CD8-positive, alpha-beta memory T cell (primary cell): ENCODE measurements at regions not wholly inside any gene's neighbourhood (a gene's known extent, or its start where the extent isn't known, plus 50 kb on each side); places are given as distances from the start of the nearest gene placed in this dataset.

Experiments used
- CTCF ChIA-PET: fragments of 350-600 bp; sonication (Branson Sonifier 250); formaldehyde crosslinking; loops from one replicate; lab custom pipeline; 2021; ENCODE audit warnings: antibody characterized with exemption; lab: Charles Lee
- POLR2A ChIA-PET: fragments of 350-600 bp; sonication (Branson Sonifier 250); formaldehyde crosslinking; loops from one replicate; lab custom pipeline; 2021; ENCODE audit warnings: antibody characterized with exemption; lab: Charles Lee
- DNase-seq, 5 donors: peaks; one replicate each; pipeline versions ENCODE4 v3.0.0 to v3.0.0-alpha.2; 2020 to 2022; ENCODE audit warnings: mixed read lengths in 1 of 5
- H3K27ac ChIP-seq: one replicate; pipeline ENCODE4 v1.7.0; 2013; ENCODE audit warnings: low read depth, mild to moderate bottlenecking, low read length, moderate library complexity
- H3K27me3 ChIP-seq: 2 replicates; pipeline ENCODE4 v1.7.0; 2013; ENCODE audit warnings: low read length, mild to moderate bottlenecking; ENCODE audit not compliant: insufficient read depth, poor library complexity, severe bottlenecking
- H3K36me3 ChIP-seq: 2 replicates; pipeline ENCODE4 v1.7.0; 2013; ENCODE audit warnings: mild to moderate bottlenecking, low read length, moderate library complexity; ENCODE audit not compliant: insufficient read depth
- H3K4me1 ChIP-seq: 2 replicates; pipeline ENCODE4 v1.7.0; 2013; ENCODE audit warnings: mild to moderate bottlenecking, low read length, moderate library complexity; ENCODE audit not compliant: insufficient read depth
- H3K4me3 ChIP-seq: 2 replicates; pipeline ENCODE4 v1.7.0; 2013; ENCODE audit warnings: mild to moderate bottlenecking, low read length
- H3K9me3 ChIP-seq: 2 replicates; pipeline ENCODE4 v1.7.0; 2013; ENCODE audit warnings: mild to moderate bottlenecking, low read length
- H3K27ac Mint-ChIP-seq, 8 donors: one replicate each; pipeline ENCODE4 v1.8.0; 2020 to 2021; ENCODE audit warnings: mixed read lengths in 8 of 8, mild to moderate bottlenecking in 6 of 8, inconsistent platforms in 3 of 8, moderate library complexity in 3 of 8
- H3K27me3 Mint-ChIP-seq, 2 donors: one replicate each; pipeline ENCODE4 v1.8.0; 2020 to 2021; ENCODE audit warnings: mixed read lengths in 2 of 2, mild to moderate bottlenecking in 1 of 2, moderate library complexity in 1 of 2
- H3K36me3 Mint-ChIP-seq, 3 donors: one replicate each; pipeline ENCODE4 v1.8.0; 2020 to 2021; ENCODE audit warnings: mixed read lengths in 3 of 3, inconsistent platforms in 1 of 3, mild to moderate bottlenecking in 1 of 3
- H3K4me1 Mint-ChIP-seq, 3 donors: one replicate each; pipeline ENCODE4 v1.8.0; 2020 to 2021; ENCODE audit warnings: mixed read lengths in 3 of 3, inconsistent platforms in 1 of 3, mild to moderate bottlenecking in 1 of 3
- H3K4me3 Mint-ChIP-seq, 7 donors: one replicate each; pipeline ENCODE4 v1.8.0; 2020 to 2021; ENCODE audit warnings: mixed read lengths in 7 of 7, mild to moderate bottlenecking in 6 of 7, moderate library complexity in 4 of 7, inconsistent platforms in 2 of 7
- H3K9me3 Mint-ChIP-seq, 5 donors: one replicate each; pipeline ENCODE4 v1.8.0; 2020 to 2022; ENCODE audit warnings: mixed read lengths in 5 of 5, mild to moderate bottlenecking in 3 of 5, moderate library complexity in 2 of 5, inconsistent platforms in 1 of 5

DNA sequence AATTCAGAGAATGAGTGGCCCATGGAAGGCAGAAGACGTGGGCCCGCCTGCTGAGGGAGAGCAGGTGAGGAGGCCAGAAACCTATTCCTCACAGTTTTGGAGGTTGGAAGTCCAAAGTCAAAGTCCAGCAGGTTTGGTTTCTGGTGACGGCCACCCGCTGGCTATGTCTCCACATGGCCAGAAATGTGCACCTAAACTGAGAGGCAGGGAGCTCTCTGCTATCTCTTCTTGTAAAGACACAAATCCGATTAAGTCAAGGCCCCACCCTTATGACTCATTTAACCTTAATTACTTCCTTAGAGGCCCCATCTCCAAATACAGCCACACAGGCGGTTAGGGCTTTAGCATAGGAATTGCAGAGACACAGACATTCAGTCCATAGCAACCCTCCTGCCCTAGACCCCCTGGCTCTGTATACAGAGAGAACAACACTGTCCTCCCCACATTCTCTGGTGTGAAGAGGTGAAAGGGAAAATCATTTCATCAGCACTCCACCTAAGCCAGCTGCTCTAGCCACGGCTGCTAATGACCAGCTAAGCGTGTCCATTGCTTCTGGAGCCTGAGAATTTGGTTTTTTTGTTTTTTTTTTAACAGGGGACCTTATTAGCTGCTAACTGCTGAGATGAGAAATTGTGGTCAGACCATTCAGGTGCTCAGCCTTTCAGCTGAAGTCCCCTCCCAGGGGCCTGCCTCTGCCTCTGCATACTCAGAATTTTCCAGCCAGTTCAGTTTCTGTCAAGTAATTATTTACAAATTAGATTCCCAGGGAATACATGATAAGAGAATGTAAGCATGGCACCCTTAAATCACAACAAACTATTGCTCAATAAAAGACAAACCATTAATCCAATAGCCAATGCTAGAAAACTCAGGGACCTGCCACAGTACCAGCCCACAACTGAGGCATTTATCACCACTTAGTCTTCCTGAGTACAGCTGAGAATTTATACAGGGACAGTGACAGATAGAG is 368.7 kb upstream of the ID2 start:
- H3K4me1 Mint-ChIP-seq: peaks cover 72 to 94% (median 79%) of the 10 kb centered on the region in 3 donors
- ChIA-PET CTCF (interaction anchor here (0.8 kb wide), 1 partner anchor 25 kb away, joined by 3 read pairs; no protein-coding TSS in a partner anchor), POLR2A (interaction anchor here (0.5 kb wide), 1 partner anchor 37 kb away, joined by 3 read pairs; no protein-coding TSS in a partner anchor)
- DNase-seq: no peak
- no peaks in the 10 kb centered on the region for H3K27me3 ChIP-seq
- peaks cover 0 to 8% (median 1%) of the 10 kb centered on the region in 3 donors for H3K36me3 Mint-ChIP-seq
- peak overlapping the region in 6 of 7 donors; percentile 54 to 82 (median 69) for H3K4me3 Mint-ChIP-seq
- H3K9me3 ChIP-seq: no peaks in the 10 kb centered on the region
- no peak overlapping the region for H3K4me3 ChIP-seq
- H3K27me3 Mint-ChIP-seq: no peaks in the 10 kb centered on the region
- H3K9me3 Mint-ChIP-seq: no peaks in the 10 kb centered on the region
- peak overlapping the region; percentile 49 to 96 (median 84) for H3K27ac Mint-ChIP-seq
- peaks cover 58% of the 10 kb centered on the region for H3K4me1 ChIP-seq
- no peak overlapping the region for H3K27ac ChIP-seq
- no peaks in the 10 kb centered on the region for H3K36me3 ChIP-seq

DNA sequence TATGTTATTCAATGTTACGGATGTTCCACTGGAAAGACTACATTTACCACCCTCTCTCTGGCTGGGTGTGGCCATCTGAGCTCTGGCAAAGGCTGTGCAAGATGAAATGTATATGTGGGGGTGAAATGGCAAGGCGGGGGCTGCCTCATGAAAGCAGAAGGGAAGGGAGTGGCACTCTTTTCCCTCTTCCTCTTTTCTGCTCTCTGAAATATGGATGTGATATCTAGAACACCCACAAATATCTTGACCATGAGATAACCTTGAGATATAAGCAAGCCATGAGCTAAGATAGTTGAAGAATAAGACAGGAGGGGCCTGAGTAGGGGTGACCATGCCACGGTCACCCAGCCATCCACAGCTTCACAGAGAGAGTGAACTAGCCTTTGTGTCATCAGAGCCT is 367.8 kb upstream of the ID2 start:
- peaks cover 51% of the 10 kb centered on the region for H3K4me1 ChIP-seq
- no peaks in the 10 kb centered on the region for H3K9me3 ChIP-seq
- H3K27ac Mint-ChIP-seq: peak overlapping the region in 4 of 8 donors; percentile 12 to 60 (median 50)
- H3K9me3 Mint-ChIP-seq: no peaks in the 10 kb centered on the region
- H3K27ac ChIP-seq: no peak overlapping the region
- peaks cover 0 to 12% (median 1%) of the 10 kb centered on the region in 3 donors for H3K36me3 Mint-ChIP-seq
- H3K4me3 ChIP-seq: no peak overlapping the region
- peaks cover 66 to 84% (median 70%) of the 10 kb centered on the region in 3 donors for H3K4me1 Mint-ChIP-seq
- H3K4me3 Mint-ChIP-seq: peak overlapping the region in 1 of 7 donors; percentile 7
- H3K27me3 ChIP-seq: no peaks in the 10 kb centered on the region
- H3K27me3 Mint-ChIP-seq: no peaks in the 10 kb centered on the region
- ChIA-PET CTCF (interaction anchor here (1.0 kb wide), 1 partner anchor 23 kb away, joined by 4 read pairs; no protein-coding TSS in a partner anchor), POLR2A (interaction anchor here (0.5 kb wide), 1 partner anchor 708 kb away, joined by 3 read pairs; no protein-coding TSS in a partner anchor)
- no peak for DNase-seq
- H3K36me3 ChIP-seq: no peaks in the 10 kb centered on the region

DNA sequence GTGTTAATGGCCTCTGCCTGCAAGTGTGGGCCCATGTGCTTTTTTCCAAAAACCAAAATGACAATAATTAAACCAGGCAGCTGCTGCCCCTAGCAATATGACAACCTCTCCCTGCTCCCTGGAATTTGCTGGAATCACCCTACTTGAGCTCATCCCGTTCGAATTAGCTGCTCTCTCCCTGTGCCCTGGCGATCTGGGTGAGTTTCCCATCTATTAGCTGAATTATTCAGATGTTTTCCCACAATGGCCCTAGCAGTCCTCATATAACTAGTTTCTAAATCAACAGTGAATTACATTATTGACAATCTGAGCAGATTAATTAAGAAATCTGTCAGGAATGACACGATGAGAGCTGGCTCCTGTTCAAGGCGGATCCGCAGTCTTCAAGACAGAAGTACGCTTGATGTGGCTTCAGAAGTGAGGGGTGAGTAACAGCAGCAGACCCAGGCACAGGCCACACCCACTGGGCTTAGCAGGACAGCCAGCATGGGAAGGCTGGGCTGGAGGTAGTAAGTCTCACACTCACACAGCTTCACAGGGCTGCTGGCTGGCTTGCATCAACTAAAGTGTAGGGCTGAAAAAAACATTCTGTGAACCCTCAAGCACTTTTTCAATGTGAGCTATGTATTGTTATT is 366.2 kb upstream of the ID2 start:
- POLR2A ChIA-PET: interaction anchor here (0.6 kb wide), 1 partner anchor 76 kb away, joined by 3 read pairs; no protein-coding TSS in a partner anchor
- no peaks in the 10 kb centered on the region for H3K36me3 ChIP-seq
- peak overlapping the region in 3 of 8 donors; percentile 16 to 86 (median 20) for H3K27ac Mint-ChIP-seq

DNA sequence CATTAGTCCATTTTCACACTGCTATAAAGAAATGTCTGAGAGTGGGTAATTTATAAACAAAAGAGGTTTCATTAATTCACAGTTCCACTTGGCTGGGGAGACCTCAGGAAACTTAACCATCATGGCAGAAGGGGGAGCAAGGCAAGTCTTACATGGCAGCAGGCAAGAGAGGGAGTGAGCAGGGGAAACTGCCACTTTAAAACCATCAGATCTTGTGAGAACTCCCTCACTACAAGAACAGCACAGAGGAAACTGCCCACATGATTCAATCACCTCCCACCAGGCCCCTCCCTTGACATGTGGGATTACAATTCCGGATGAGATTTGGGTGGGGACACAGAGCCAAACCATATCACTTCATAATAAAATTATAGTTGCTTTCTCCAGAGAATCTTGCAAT is 365.5 kb upstream of the ID2 start:
- Mint-ChIP-seq H3K4me1 (peaks cover 44 to 61% (median 47%) of the 10 kb centered on the region in 3 donors), H3K27me3 (no peaks in the 10 kb centered on the region), H3K36me3 (peaks cover 0 to 12% (median 1%) of the 10 kb centered on the region in 3 donors), H3K27ac (peak overlapping the region in 2 of 8 donors; percentile 61 to 73), H3K4me3 (peak overlapping the region in 1 of 7 donors; percentile 14), H3K9me3 (no peaks in the 10 kb centered on the region)
- Histone ChIP-seq H3K36me3 (no peaks in the 10 kb centered on the region), H3K4me3 (no peak overlapping the region), H3K4me1 (peaks cover 30% of the 10 kb centered on the region), H3K27me3 (no peaks in the 10 kb centered on the region), H3K9me3 (no peaks in the 10 kb centered on the region), H3K27ac (no peak overlapping the region)
- ChIA-PET POLR2A (no interaction called here), CTCF (no interaction called here)
- no peak for DNase-seq

More for the DNA sequence above, 366.2 kb upstream of the ID2 start:
- Histone ChIP-seq H3K9me3 (no peaks in the 10 kb centered on the region), H3K27me3 (no peaks in the 10 kb centered on the region), H3K27ac (no peak overlapping the region), H3K4me3 (no peak overlapping the region), H3K4me1 (peaks cover 37% of the 10 kb centered on the region)
- CTCF ChIA-PET: interaction anchor here (1.1 kb wide), 1 partner anchor 9 kb away, joined by 3 read pairs; no protein-coding TSS in a partner anchor
- peak overlapping the region in 2 of 7 donors; percentile 3 to 28 for H3K4me3 Mint-ChIP-seq
- DNase-seq: peak in 1 of 5 donors; percentile 54
- peaks cover 51 to 68% (median 54%) of the 10 kb centered on the region in 3 donors for H3K4me1 Mint-ChIP-seq
- H3K27me3 Mint-ChIP-seq: no peaks in the 10 kb centered on the region
- no peaks in the 10 kb centered on the region for H3K9me3 Mint-ChIP-seq
- H3K36me3 Mint-ChIP-seq: peaks cover 0 to 12% (median 1%) of the 10 kb centered on the region in 3 donors

DNA sequence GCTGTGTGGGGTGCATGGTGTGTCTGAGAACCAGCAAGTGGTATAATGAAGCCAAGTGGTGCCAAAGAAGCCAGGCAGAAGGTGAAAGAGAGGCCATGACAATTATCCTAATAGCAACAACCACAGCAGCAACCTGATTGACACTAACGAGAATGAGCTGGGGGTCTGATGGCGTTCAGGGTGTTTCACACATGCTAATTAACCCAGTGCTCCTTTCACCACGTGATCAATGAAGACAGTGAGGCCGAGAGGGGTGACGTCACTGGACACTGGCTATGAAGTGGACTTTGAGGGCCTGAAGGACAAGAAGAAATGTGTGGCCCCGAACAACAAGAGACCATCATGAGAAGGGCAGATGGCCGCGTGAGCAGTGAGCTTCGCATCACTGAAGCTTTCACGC is 364.4 kb upstream of the ID2 start:
- H3K27me3 Mint-ChIP-seq: no peaks in the 10 kb centered on the region
- Histone ChIP-seq H3K4me1 (peaks cover 19% of the 10 kb centered on the region), H3K4me3 (no peak overlapping the region), H3K27me3 (no peaks in the 10 kb centered on the region), H3K36me3 (no peaks in the 10 kb centered on the region), H3K27ac (no peak overlapping the region), H3K9me3 (no peaks in the 10 kb centered on the region)
- peaks cover 35 to 51% (median 36%) of the 10 kb centered on the region in 3 donors for H3K4me1 Mint-ChIP-seq
- H3K27ac Mint-ChIP-seq: no peak overlapping the region
- H3K36me3 Mint-ChIP-seq: peaks cover 0 to 12% (median 1%) of the 10 kb centered on the region in 3 donors
- DNase-seq: no peak
- CTCF ChIA-PET: interaction anchor here (0.7 to 1.1 kb wide), 2 partner anchors 13 to 83 kb away, joined by 3 read pairs; no protein-coding TSS in a partner anchor
- H3K9me3 Mint-ChIP-seq: no peaks in the 10 kb centered on the region
- POLR2A ChIA-PET: interaction anchor here (0.7 kb wide), 1 partner anchor 100 kb away, joined by 3 read pairs; no protein-coding TSS in a partner anchor
- no peak overlapping the region for H3K4me3 Mint-ChIP-seq

DNA sequence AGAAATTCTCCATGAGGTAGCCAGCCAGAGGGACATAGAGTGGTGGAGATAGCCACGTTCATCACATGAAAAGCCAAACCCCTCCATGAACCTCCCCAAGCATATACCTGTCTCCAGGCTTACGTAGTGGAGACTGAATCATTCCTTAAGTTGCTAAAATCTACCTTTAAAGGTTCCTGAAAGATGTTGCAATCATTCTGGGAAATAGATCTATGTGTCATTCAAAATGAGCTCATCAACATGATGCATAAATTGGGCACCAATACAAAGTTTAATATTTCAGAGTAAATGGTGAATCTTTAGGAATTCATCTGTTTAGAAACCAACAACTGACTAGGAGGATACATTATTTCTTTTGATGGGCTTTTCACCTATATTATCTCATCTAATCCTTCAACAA is 362.6 kb upstream of the ID2 start:
- Histone ChIP-seq H3K27ac (no peak overlapping the region), H3K36me3 (no peaks in the 10 kb centered on the region), H3K9me3 (no peaks in the 10 kb centered on the region), H3K4me3 (no peak overlapping the region), H3K4me1 (peaks cover 1% of the 10 kb centered on the region), H3K27me3 (no peaks in the 10 kb centered on the region)
- CTCF ChIA-PET: no interaction called here
- DNase-seq: no peak
- Mint-ChIP-seq H3K36me3 (peaks cover 0 to 12% (median 1%) of the 10 kb centered on the region in 3 donors), H3K27me3 (no peaks in the 10 kb centered on the region), H3K4me1 (peaks cover 20 to 41% (median 21%) of the 10 kb centered on the region in 3 donors), H3K27ac (no peak overlapping the region), H3K9me3 (no peaks in the 10 kb centered on the region), H3K4me3 (peak overlapping the region in 1 of 7 donors; percentile 8)
- POLR2A ChIA-PET: no interaction called here

DNA sequence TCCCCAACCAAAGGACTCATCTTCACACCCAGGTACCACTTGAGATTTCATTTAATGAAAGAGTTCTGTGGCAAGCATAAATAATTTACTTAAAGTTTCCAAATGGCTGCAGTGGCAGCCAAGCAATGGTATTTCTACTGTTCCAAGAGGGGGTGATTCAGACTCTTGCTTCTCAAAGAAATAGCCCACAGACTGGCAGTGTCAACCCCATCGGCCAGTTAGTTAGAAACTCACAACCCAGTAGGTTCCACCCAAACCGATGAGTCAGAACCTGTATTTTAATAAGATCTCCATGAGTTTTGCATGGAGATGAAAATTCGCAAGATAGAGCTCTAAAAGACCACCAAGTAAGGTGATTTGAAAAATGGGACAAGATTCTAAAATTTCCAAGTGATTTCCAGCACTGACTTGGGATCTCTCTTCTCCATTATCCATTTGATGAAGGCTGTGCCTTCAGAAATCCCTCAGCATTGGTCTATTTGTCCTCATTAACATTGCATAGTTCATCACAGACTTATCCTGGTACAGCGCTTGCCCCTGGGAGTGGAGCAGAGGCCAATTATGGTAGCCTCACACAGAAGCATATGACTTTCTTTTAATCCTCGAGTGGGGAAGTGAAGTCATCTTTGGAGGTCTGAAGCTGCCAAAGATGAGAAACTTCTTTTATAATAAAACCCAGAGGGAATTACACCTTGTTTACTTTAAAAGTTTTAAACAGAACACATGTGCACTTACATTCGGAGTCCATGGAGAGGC is 361.4 kb upstream of the ID2 start:
- Histone ChIP-seq H3K9me3 (no peaks in the 10 kb centered on the region), H3K27ac (no peak overlapping the region), H3K36me3 (no peaks in the 10 kb centered on the region), H3K27me3 (no peaks in the 10 kb centered on the region), H3K4me3 (no peak overlapping the region), H3K4me1 (no peaks in the 10 kb centered on the region)
- no peak overlapping the region for H3K4me3 Mint-ChIP-seq
- no peaks in the 10 kb centered on the region for H3K27me3 Mint-ChIP-seq
- no peaks in the 10 kb centered on the region for H3K9me3 Mint-ChIP-seq
- H3K36me3 Mint-ChIP-seq: peaks cover 0 to 10% (median 1%) of the 10 kb centered on the region in 3 donors
- peaks cover 21 to 43% (median 26%) of the 10 kb centered on the region in 3 donors for H3K4me1 Mint-ChIP-seq
- POLR2A ChIA-PET: no interaction called here
- no peak for DNase-seq
- CTCF ChIA-PET: no interaction called here
- H3K27ac Mint-ChIP-seq: peak overlapping the region in 1 of 8 donors; percentile 14
